CD14-positive monocyte (primary cell): ENCODE measurements at regions not wholly inside any gene's neighbourhood (a gene's known extent, or its start where the extent isn't known, plus 50 kb on each side); places are given as distances from the start of the nearest gene placed in this dataset.

Source experiments
- DNase-seq, 3 donors: peaks; one replicate each; pipeline ENCODE4 v3.0.0-alpha.2; 2011 to 2022
- H2AFZ ChIP-seq: 2 replicates; pipeline ENCODE4 v1.6.0; 2012; ENCODE audit warnings: mild to moderate bottlenecking, low read depth, low read length, inconsistent platforms; ENCODE audit not compliant: insufficient read depth, poor library complexity, severe bottlenecking
- H3K27ac ChIP-seq, 2 donors: 1 replicate in 1 of 2; 2 replicates in 1 of 2; pipeline ENCODE4 v1.5.1; 2012 to 2013; ENCODE audit warnings: low read length in 2 of 2, control low read depth in 1 of 2, inconsistent platforms in 1 of 2, low read depth in 1 of 2, mild to moderate bottlenecking in 1 of 2
- H3K27me3 ChIP-seq, 2 donors: one replicate each; pipeline versions ENCODE4 v1.6.0 to v1.6.1; 2011 to 2013; ENCODE audit warnings: low read length in 2 of 2; ENCODE audit not compliant: control insufficient read depth in 2 of 2, insufficient read depth in 2 of 2
- H3K36me3 ChIP-seq, 2 donors: replicated peaks in 1 of 2; 1 replicate in 1 of 2; 2 replicates in 1 of 2; pipeline versions ENCODE4 v1.5.1 to v1.6.1; 2012 to 2013; ENCODE audit warnings: low read length in 2 of 2, control low read depth in 1 of 2, inconsistent platforms in 1 of 2, mild to moderate bottlenecking in 1 of 2; ENCODE audit not compliant: insufficient read depth in 2 of 2, control insufficient read depth in 1 of 2
- H3K4me1 ChIP-seq, 2 donors: 1 replicate in 1 of 2; 2 replicates in 1 of 2; pipeline versions ENCODE4 v1.5.1 to v1.6.1; 2012 to 2013; ENCODE audit warnings: low read length in 2 of 2, control low read depth in 1 of 2, inconsistent platforms in 1 of 2, mild to moderate bottlenecking in 1 of 2, moderate library complexity in 1 of 2; ENCODE audit not compliant: insufficient read depth in 2 of 2, control insufficient read depth in 1 of 2
- H3K4me2 ChIP-seq: replicated peaks from 2 replicates; pipeline ENCODE3; 2012; ENCODE audit warnings: low read length, moderate library complexity, mild to moderate bottlenecking; ENCODE audit not compliant: poor library complexity, severe bottlenecking; ENCODE audit errors: extremely low read depth
- H3K4me3 ChIP-seq, 3 experiments: fragments of 200-600 bp in 1 of 3; sonication (generic) in 1 of 3; replicated peaks in 1 of 3; 1 replicate in 2 of 3; 2 replicates in 1 of 3; pipeline ENCODE4 v1.5.1; 2011 to 2013; ENCODE audit warnings: low read length in 3 of 3, mild to moderate bottlenecking in 3 of 3, control low read depth in 2 of 3, low read depth in 2 of 3, inconsistent platforms in 1 of 3, moderate library complexity in 1 of 3
- H3K79me2 ChIP-seq: 2 replicates; pipeline ENCODE4 v1.6.0; 2012; ENCODE audit warnings: mild to moderate bottlenecking, control low read depth, inconsistent platforms, low read length, moderate library complexity; ENCODE audit not compliant: insufficient read depth
- H3K9ac ChIP-seq: 2 replicates; pipeline ENCODE4 v1.6.0; 2017; ENCODE audit warnings: low read length, mild to moderate bottlenecking; ENCODE audit not compliant: insufficient read depth, poor library complexity, severe bottlenecking
- H3K9me3 ChIP-seq, 2 donors: replicated peaks in 1 of 2; 1 replicate in 1 of 2; 2 replicates in 1 of 2; pipeline versions ENCODE4 v1.5.1 to v1.6.1; 2012 to 2013; ENCODE audit warnings: low read length in 2 of 2, control low read depth in 1 of 2; ENCODE audit not compliant: control insufficient read depth in 1 of 2, insufficient read depth in 1 of 2
- H4K20me1 ChIP-seq: 2 replicates; pipeline ENCODE4 v1.6.0; 2012; ENCODE audit warnings: mild to moderate bottlenecking, low read length, control low read depth, moderate library complexity; ENCODE audit not compliant: insufficient read depth
- H3K27ac Mint-ChIP-seq, 7 donors: one replicate each; pipeline ENCODE4 v1.8.0; 2020; ENCODE audit warnings: mild to moderate bottlenecking in 7 of 7, mixed read lengths in 7 of 7, moderate library complexity in 6 of 7, inconsistent platforms in 2 of 7
- H3K27me3 Mint-ChIP-seq, 3 donors: one replicate each; pipeline ENCODE4 v1.8.0; 2021 to 2022; ENCODE audit warnings: low read depth in 3 of 3, mild to moderate bottlenecking in 3 of 3, mixed read lengths in 3 of 3, moderate library complexity in 3 of 3, inconsistent platforms in 1 of 3
- H3K36me3 Mint-ChIP-seq, 2 donors: one replicate each; pipeline ENCODE4 v1.8.0; 2020; ENCODE audit warnings: mixed read lengths in 2 of 2, inconsistent platforms in 1 of 2, mild to moderate bottlenecking in 1 of 2
- H3K4me1 Mint-ChIP-seq: one replicate; pipeline ENCODE4 v1.8.0; 2020; ENCODE audit warnings: mild to moderate bottlenecking, mixed read lengths
- H3K4me3 Mint-ChIP-seq, 2 donors: one replicate each; pipeline ENCODE4 v1.8.0; 2020; ENCODE audit warnings: mild to moderate bottlenecking in 2 of 2, mixed read lengths in 2 of 2, moderate library complexity in 1 of 2
- H3K9me3 Mint-ChIP-seq, 7 donors: one replicate each; pipeline ENCODE4 v1.8.0; 2020 to 2022; ENCODE audit warnings: mixed read lengths in 7 of 7, mild to moderate bottlenecking in 6 of 7, moderate library complexity in 6 of 7, inconsistent platforms in 2 of 7
- CTCF ChIP-seq: fragments of 200-600 bp; IDR thresholded peaks from one replicate; pipeline ENCODE4 v1.8.0; 2022; ENCODE audit warnings: antibody characterized with exemption, mild to moderate bottlenecking
- WGBS: methylation state at CpG from one replicate; pipeline ENCODE4 v1.1.5; 2013; ENCODE audit warnings: missing lambda C conversion rate; ENCODE audit not compliant: insufficient coverage; 5-methylcytosine and 5-hydroxymethylcytosine counted together
- intact Hi-C, 2 donors: fragments of 100-400 bp; cut with micrococcal nuclease; formaldehyde crosslinking; loops; one replicate each; pipeline versions ENCODE4 v1.15.0 to v1.15.1; 2023

GRCh38 chr6:14489445-14489844, 371.9 kb downstream of the CD83 start:
- Histone ChIP-seq H3K9me3 (peaks cover 0 to 17% of the 10 kb centered on the region in 2 donors), H3K4me3 (no peak overlapping the region), H3K4me1 (no peaks in the 10 kb centered on the region), H3K36me3 (no peaks in the 10 kb centered on the region), H3K9ac (no peak overlapping the region), H3K4me2 (no peak overlapping the region), H3K27me3 (no peaks in the 10 kb centered on the region), H3K79me2 (no peaks in the 10 kb centered on the region), H2AFZ (no peak overlapping the region), H4K20me1 (no peaks in the 10 kb centered on the region), H3K27ac (no peak overlapping the region)
- H3K27me3 Mint-ChIP-seq: no peaks in the 10 kb centered on the region
- peaks cover 6% of the 10 kb centered on the region for H3K4me1 Mint-ChIP-seq
- no CpG with 5 or more reads among the region's 3 CpGs for WGBS
- TF ChIP-seq CTCF: no peak
- DNase-seq: no peak
- peaks cover 2 to 16% (median 8%) of the 10 kb centered on the region in 7 donors for H3K9me3 Mint-ChIP-seq
- intact Hi-C loops: no loop called here
- no peak overlapping the region for H3K27ac Mint-ChIP-seq
- H3K4me3 Mint-ChIP-seq: no peak overlapping the region
- no peaks in the 10 kb centered on the region for H3K36me3 Mint-ChIP-seq

GRCh38 chr6:14498748-14499147, 381.2 kb downstream of the CD83 start:
- Histone ChIP-seq H3K79me2 (no peaks in the 10 kb centered on the region), H3K4me1 (no peaks in the 10 kb centered on the region), H3K9me3 (no peaks in the 10 kb centered on the region), H4K20me1 (no peaks in the 10 kb centered on the region), H3K4me3 (no peak overlapping the region), H3K9ac (no peak overlapping the region), H3K36me3 (no peaks in the 10 kb centered on the region), H2AFZ (no peak overlapping the region), H3K27ac (no peak overlapping the region), H3K27me3 (no peaks in the 10 kb centered on the region), H3K4me2 (no peak overlapping the region)
- intact Hi-C loops: no loop called here
- no CpG with 5 or more reads among the region's 1 CpG for WGBS
- TF ChIP-seq CTCF: no peak
- Mint-ChIP-seq H3K27ac (no peak overlapping the region), H3K9me3 (peaks cover 2 to 10% (median 5%) of the 10 kb centered on the region in 7 donors), H3K36me3 (no peaks in the 10 kb centered on the region), H3K4me1 (no peaks in the 10 kb centered on the region), H3K4me3 (no peak overlapping the region), H3K27me3 (peaks cover 0 to 5% (median 3%) of the 10 kb centered on the region in 3 donors)
- DNase-seq: no peak
